SKM-1 treated with dmso at 0.1 percent for 144 hours (cell line): ENCODE measurements at regions not wholly inside any gene's neighbourhood (a gene's known extent, or its start where the extent isn't known, plus 50 kb on each side); places are given as distances from the start of the nearest gene placed in this dataset.

Source experiments
- DNase-seq: peaks from one replicate; lab custom pipeline; 2025; ENCODE audit not compliant: unreplicated experiment; lab: John Stamatoyannopoulos, UW

DNA sequence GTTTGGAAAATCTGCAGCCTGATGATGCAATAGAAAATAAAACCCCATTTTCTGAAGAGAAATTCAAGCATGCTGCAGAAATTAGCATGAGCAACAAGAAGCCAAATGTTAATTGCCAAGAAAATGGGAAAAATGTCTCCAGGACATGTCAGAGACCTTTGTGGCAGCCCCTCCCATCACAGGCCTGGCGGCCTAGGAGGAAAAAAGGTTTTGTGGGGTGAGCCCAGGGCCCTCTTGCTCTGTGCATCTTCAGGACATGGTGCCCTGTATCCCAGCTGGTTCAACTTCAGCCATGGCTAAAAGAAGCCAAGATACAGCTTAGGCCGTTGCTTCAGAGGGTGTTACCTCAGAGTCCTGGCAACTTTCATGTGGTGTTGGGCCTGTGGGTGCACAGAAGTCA is 775.5 kb upstream of the SEL1L start:
- DNase-seq = no peak

DNA sequence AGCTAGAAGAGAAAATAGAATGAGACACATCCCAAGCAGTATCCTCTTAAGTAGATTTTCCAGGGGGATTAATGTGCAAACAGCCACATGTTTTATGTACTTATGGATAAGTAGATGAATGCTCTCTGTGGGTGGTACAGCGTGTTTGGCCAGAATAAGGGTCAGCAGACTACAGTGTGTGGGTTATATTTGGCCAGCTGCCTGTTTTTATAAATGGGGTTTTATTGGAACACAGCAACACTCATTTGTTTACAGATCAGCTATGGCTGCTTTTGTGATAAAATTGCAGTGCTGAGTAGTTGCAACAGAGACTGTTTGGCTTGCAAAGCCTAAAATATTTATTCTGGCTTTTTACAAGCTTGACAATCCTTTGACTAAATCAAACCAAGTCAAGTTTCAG is 780.2 kb upstream of the SEL1L start:
- DNase-seq = no peak

DNA sequence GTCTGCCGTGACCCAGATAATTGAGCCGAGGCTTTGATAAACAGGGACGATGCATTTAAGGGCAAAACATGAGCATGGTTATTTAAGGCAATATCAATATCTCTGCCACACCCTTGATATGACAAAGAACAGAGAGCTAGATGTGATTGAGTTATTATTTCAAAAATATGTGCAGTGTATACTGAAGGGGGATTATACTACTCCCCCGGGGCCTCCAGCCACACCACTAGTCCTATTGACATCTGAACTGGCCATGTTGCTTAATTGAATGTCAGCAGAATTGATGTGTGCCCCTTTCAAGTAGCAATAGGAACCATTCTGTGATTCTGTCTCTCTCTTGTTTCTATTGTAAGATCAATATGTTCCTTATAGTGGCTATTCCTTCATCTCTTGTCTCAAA is 794.8 kb upstream of the SEL1L start:
- no peak for DNase-seq

DNA sequence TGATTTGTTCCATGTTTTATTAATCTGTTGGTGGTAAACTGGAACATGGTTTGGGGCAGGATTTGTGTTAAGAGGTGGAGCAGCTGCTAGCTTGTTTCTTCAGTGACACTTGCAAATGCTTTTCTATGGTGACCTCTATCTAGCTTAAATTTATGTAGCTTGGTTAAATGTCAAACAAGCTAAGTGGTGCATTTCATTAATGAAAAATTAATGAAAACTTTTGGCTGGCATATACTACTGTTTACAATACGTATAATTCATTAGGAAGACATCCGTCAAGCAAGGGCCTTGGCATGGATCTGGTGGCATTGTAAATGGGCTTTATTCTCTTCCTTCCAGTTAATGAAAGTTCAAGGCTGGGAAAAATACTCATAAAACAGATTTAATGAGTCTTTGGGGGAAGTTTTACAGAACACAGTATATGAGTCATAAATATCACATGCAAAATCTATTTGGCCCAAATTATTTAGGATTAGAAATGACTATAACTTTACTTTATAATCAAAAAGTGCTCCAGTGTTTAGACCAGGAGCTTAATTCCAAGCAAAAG is 807.7 kb upstream of the SEL1L start:
- no peak for DNase-seq

DNA sequence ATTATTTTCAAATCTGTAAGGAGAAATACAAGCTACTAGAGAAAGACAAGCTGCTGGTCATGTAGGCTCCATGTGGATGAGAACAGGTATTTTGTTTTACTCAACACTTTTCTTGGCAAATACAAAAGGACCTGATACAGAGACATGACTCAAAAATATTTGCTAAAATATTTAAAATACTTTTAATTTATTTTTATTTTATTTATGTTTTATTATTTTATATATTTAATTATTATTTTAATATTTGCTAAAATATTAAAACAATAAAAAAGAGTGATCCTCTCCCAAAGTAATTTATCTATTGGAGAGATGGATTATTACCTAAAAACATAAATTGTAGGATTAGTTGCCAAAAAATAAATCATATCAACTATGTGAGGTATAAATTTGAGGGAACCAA is 808.9 kb upstream of the SEL1L start:
- DNase-seq = no peak

DNA sequence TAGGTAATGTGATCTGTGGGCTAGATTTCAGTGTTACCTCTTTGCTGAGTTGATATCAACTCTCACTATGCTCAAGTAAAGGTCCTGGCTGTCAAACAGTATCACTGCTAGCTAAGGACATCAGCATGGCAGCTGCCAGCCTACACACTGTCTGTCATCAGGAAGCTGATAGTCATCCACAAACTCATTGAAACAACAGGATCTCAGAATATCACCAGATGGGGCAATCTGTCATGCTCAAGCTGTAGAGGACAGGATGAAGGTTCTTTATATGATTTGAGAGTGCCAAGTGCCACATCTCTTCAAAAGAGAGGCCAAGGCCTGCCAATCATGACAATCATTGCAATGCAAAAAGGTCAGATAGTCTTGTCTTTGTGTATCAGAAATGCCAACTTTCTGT is 811.5 kb upstream of the SEL1L start:
- no peak for DNase-seq

DNA sequence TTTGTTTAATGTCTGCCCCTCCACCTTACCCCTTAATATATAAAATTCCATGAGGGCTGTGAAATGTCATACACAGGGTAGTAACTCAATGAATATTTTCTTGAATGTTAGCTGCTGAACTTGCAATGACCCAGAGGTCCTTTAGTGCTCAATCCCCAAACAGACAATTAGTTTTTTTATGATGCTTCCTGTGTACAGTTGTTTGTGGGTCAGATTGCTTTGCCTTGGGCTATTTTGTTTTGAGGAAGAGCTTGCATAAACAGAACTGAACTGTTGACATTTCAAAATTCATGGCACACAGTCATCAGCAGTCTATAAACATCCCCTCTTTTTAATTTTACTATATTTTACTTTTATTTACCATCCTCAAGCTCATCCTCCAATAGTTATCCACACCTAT is 820.5 kb upstream of the SEL1L start:
- DNase-seq = no peak

DNA sequence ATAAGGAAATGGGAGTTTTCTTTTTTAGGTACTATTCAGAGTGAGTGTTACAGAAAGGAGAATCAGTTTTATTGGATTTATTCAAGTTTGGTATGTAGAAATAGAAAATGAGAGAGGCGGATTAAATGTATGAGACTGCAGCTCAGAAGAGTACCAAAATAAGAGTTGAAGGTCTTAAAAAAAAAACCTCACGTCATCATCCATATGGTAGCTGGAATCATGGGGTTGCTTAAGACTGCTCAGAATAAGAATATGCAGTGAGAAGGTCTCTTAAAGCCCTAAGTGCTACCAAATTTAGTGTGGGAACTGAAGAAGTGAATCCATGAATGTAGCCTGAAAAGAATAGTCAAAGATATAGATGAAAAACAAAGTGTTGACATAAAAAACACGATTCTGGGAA is 825.5 kb upstream of the SEL1L start:
- no peak for DNase-seq

DNA sequence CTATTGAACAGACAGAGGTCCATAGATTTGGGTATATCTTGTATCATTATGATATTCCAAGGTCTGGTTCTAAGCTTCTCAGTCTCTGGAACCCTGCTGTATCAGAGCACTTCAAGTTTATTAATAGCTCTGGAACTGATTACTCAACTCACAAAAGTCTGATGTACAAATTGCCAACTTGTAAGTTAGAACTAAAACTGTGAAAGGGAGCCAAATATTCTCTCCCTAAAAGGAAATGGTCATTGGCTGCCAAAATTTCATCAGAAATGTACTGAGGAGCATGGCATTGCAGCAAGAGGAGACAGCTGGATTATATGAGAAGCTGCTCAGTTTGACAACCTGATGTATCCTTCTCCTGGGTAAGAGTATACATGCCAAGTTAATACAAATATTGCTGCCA is 828.8 kb upstream of the SEL1L start:
- no peak for DNase-seq

DNA sequence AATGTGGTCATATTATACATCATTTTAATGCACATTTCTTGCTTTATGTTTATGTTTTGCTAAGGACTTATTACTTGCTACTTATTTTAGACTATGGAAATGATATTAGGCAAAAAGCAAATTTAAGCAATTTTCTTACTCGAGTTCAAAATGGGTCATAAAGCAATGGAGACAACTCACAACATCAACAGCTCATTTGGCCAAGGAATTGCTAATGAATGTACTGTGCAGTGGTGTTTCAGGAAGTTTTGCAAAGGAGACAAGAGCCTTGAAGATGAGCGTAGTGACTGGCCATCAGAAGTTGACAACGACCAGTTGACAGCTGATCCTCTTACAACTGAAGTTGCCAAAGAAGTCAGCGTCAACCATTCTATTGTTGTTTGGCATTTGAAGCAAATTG is 831.8 kb upstream of the SEL1L start:
- no peak for DNase-seq

DNA sequence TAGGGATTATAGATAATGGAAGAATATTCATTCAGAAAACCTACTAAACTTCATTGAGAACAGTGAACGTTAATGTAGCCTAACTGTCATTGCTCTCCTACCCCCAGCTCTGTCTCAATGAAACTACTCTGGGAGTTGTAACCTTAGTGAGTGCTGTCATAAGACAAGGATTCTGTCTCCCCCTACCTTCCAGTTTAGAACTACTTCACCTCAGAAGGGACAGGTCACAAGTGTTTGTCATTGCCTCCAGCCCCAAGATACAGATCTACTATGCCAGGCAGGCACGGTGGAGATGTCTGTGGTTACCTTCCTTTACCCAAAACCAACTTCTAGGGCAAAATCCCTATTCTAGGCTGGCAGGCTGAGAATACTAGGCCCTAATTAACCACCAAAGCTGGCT is 833.1 kb upstream of the SEL1L start:
- no peak for DNase-seq

DNA sequence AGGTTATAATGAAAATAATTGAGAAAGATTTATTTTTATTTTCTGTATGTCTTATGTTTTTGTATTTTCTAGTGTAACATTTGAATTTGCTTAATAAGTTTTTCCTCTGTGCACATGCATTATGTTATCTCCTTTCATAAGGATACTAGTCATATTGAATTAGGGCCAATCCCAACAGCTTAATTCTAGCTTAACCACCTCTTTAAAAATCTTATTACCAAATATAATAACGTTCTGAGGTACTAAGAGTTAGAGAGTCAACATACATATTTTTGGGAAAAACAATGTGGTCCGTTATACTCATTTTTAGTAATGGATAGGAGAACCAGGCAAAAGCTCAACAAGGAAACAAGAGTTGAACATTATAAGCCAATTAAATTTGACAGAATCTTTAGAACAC is 845.6 kb upstream of the SEL1L start:
- DNase-seq = no peak

DNA sequence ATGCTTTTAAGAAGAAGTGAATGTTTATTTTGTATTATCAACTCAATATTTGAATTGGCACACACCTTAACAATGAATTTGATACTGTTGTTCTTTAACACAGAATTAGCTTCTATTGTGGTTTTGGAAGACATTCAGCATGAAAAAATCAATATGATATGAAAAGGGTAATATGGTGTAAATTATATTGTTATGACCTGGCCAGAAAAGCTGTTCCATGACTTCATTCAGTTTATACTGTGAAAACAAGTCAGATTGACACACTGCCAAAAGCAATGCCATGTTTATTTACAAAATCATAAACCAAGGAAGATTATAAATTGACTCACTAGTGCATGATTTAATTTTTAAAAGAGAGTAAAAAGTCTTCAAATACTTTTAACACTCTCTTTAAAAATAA is 851.4 kb upstream of the SEL1L start:
- DNase-seq = no peak

DNA sequence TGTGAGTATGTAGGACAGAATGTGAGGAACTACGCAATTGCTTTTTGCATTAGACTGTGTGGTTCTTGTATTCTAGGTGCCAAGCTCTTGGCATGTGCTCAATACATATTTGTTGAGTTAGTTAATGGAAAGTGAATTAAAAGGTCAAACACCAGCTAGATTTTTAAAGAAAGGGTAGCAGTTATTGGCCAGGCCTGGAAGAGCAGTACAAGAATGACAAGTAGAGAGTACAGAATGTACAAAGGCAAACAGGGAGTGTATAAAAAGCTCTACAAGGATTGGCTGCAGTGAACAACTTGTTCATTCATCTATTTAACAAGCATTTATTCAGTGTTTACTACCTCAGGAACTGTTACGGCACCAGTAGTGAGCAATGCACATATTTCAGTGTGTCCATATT is 854.0 kb upstream of the SEL1L start:
- DNase-seq = no peak

DNA sequence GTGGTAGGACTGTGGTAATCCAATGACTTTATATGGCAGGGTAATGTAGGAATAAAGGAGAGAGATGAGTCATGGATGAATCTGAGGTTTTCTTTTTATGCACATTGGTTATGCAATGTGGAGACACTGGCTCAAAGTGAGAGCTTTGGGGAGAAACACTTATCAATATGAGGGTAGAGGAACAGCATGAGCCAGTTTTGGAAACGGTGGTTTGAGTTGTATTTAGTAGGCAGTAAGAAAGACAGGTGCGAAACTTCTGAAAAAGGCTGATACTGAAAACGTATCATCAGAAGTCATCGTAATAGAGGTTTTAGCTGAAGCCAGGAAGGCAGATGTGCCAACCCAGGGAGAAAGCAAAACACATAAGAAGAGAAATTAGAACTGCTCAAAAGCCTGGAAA is 854.8 kb upstream of the SEL1L start:
- no peak for DNase-seq

DNA sequence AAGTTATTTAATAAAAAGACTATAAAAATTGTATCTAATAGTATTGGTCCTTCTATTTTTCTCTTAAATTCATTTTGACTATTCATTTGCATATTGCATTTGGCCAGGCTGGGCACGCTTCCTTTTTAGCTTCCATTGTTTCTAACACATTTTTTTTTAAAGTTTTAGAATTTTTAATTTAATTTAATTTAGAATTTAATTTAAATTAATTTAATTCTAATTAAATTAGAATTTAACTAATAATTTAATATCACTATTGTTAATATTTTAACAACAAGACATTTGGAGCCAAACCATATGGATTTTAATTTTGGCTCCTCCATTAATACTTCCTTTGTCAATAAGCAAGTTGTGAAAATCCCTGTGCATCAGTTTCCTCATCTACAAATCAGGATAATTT is 856.9 kb upstream of the SEL1L start:
- no peak for DNase-seq

DNA sequence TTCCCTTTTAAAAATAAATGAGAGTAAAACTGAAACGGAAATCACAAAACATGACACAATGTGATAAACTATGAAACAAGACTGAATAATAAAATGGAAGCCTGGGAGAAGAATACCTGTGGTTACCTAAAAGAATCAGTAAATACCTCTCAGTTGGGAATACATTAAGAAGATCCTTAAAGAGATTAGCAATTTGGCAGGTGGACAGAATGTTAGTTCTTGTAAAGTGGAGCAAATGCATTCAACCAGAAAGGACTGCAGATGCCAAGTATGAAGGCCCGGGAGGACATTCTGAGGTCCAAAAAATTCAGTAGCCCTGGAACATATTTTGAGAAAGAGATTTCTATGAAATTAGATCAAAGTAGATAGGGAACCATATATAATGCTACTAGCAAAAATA is 861.3 kb upstream of the SEL1L start:
- DNase-seq = no peak

DNA sequence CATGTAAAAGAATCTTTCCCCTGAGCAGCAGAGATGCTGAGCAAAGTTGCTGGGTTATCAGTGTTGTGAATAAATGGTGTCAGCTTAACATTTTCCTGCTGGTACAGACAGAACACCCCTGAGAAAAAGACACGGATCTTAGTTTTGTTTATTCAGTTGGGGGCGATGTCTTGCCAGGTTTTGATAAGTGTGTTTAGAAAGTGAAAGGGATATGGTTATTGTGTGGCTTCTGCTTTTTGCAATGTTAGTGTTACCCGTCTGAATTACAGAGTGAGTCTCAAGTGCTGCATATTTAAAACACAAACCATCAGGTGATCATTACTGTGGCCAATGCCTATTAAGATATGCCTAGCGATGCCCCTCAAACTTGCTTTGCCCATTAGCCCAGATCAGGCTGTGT is 864.6 kb upstream of the SEL1L start:
- no peak for DNase-seq

DNA sequence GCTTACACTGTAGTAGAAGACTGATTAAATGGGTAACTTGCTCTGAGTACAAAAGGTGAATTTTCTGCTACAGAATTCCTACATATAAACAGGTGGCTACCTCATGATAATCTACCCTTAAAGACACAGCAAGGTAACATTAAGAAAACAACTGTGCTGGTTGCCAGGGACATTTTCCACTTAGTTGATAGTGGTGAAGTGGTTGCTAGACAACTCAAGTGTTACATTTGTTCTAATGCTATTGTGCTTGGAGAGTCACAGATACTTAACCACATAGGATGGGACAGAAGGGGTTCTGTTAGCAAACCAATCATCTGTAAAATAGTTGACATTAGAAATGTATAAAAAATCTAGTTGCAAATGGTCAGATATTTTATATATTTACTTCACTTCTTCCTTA is 870.3 kb upstream of the SEL1L start:
- no peak for DNase-seq

DNA sequence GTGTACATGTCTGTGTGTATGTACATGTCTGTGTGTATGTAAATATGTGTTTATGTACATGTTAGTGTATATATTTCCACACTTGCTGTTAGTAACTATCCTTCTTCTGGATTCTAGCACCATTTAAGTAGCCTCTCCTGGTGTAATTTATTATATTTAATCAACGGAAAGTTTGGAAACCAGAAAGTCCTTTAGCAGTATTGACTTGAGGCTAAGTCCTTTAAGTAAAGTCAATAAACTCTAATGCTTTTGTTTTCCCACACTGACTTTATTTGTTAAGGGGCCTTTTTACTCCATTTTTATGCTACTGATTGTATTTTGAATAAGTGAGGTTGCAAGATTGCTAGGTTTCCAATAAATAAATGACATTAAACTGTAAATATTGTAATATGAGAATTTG is 876.4 kb upstream of the SEL1L start:
- DNase-seq = no peak

DNA sequence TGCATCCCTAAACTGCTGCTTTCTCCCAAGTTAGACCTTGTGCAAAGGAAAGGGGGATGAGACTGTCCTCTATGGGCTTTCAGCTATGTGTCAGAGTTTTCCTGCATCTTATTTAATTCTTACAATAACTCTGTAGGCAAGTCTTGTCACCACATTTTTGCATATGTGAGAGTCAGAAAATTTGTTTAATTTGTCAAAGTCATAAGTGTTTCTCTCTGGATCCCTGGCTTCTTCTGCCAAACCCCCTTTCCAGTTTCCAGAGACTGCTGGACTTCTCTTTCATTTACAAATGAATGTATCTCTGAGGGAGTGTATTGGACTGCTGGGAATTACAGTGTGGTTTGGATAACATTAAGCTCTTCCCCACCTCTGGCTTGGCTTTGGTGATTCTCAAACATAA is 877.6 kb upstream of the SEL1L start:
- no peak for DNase-seq

DNA sequence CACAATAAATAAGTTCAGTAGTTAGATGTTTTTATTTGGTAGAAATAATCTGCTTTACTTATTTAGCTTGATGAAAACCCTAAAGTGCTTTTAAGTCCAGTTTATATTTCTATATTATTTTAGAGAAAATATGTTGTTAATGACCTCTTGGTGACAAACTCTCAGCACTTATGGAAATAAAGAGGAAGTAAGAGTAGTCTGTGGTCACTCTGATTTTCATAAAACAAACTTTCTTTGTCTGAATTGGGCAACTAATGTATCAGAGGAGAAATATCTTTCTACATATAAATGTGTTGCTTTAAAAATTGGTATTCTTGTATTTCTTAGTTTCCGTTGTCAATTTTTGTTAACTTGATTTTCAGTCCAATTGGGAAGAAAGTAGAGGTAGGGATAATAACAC is 878.9 kb upstream of the SEL1L start:
- DNase-seq = no peak

DNA sequence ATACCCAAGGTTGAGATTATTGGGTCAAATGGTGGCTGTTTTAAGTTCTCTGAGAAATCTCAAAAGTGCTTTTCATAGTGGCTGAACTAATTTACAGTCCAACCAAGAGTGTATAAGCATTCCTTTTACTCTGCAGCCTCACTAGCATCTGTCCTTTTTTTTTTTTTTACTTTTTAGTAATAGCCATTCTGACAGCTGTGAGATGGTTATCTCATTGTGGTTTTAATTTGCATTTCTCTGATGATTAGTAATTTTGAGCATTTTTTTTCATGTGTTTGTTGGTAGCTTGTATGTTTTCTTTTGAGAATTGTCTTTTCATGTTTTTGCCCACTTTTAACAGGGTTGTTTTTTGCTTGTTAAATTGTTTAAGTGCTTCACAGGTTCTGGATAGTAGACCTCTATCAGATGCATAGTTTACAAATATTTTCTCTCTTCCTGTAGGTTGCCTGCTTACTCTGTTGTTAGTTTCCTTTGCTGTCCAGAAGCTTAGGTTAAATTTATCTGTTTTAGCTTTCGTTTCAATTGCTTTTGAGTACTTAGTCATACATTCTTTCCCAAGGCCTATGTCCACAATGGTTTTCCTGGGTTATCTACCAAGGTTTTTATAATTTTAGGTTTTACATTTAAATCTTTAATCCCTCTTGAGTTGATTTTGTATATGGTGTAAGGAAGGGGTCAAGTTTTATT is 881.3 kb upstream of the SEL1L start:
- no peak for DNase-seq
